ENCODE measurements at regions not wholly inside any gene's neighbourhood (a gene's known extent, or its start where the extent isn't known, plus 50 kb on each side); places are given as distances from the start of the nearest gene placed in this dataset.
"Not testable (repeated sequence)": the region's sequence is repeated elsewhere in the genome, so short reads cannot be mapped to it uniquely, and the experiment has no call there.

GRCh38 chr4:159925770-159926169, 822.9 kb downstream of the RAPGEF2 start:
- DNase-seq (ENCODE audit: low read depth), result no peak

DNA sequence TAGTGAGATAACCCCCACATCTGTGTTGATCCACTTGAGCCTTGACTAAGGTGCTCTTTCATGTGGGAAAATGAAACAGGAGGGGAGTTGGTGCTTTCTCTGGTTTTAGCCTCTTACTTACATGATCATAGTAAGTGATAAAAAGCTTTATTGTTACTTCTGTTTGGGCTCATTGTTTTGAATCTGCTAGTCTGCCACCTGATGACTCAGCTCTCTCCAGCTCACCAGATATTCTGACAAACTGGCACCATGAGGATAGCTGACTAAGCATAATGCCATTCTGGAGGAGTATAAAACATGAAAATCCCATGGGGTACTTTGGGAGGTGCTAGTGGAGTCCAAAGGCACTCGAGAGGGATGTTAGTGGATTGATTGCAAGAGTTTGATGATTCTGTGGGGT, 824.0 kb downstream of the RAPGEF2 start:
- peak; percentile 91 for DNase-seq (ENCODE audit: low read depth)

- DNase-seq (ENCODE audit: low read depth), result no peak
Observed at GRCh38 chr4:159927781-159928180, 824.9 kb downstream of the RAPGEF2 start.

DNA sequence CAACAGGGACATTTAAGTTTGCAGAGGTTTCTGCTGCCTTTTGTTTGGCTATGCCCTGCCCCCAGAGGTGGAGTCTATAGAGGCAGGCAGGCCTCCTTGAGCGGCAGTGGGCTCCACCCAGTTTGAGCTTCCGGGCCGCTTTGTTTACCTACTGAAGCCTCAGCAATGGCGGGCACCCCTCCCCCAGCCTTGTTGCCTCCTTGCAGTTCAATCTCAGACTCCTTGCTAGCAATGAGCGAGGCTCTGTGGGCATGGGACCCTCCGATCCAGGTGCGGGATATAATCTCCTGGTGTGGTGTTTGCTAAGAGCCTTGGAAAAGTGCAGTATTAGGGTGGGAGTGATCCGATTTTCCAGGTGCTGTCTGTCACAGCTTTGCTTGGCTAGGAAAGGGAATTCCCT, 831.7 kb downstream of the RAPGEF2 start:
- DNase-seq (ENCODE audit: low read depth), result not testable (repeated sequence)

GRCh38 chr4:159937595-159937994, 834.7 kb downstream of the RAPGEF2 start:
- DNase-seq (ENCODE audit: low read depth), result peak; percentile 55

- not testable (repeated sequence) for DNase-seq (ENCODE audit: low read depth)
Observed at GRCh38 chr4:159939681-159940080, 836.8 kb downstream of the RAPGEF2 start.

- DNase-seq (ENCODE audit: low read depth), result no peak
Observed at GRCh38 chr4:159941076-159941475, 838.2 kb downstream of the RAPGEF2 start.

- DNase-seq (ENCODE audit: low read depth), result no peak
Observed at GRCh38 chr4:159944477-159944876, 841.6 kb downstream of the RAPGEF2 start.

DNA sequence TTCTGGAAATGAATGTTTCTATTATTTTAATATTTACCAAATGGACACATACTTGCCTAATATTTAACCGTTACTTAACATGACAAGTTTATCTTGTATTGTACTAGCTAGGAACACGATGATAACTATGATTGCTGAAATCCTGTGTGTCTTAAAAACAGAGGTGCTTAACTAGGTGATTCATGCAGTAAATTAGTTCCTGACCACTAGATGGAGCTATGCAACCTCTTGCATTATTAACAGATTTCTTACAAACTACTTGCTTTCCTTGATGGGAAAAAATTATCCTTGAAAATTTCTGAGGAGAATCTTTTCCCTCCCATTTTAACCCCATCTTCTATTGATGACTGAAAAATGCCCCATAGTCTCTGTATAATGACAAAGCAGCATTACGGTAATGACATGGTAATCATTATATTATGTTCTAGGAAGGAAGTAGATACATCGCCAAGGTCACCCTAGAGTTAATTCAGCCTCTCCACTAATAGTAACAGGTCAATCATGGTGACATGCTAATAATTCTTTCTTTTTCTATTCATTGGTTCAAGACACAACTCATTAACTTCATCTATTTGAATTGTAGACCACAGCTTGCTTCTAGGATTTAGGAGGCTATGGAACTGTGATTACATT, 844.2 kb downstream of the RAPGEF2 start:
- DNase-seq (ENCODE audit: low read depth), result peak; percentile 78

DNA sequence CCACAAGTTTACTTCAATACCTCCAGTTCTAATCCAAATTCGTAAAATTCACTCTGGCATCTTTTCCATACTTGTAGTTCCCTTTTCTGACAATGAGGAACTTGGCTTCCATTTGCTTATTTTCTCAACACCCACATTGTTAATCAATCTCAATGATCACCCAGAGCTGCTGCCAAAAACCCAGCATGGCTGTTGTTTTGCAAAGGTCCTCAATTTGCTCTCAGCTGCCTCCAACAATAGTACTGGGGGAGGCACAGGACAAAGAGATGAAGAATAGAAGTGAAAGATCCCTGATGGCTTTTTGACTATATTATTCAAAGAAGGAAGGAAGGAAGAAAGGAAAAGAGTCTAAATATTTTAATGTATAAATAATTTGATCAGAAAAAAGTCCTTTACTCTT, 847.8 kb downstream of the RAPGEF2 start:
- DNase-seq (ENCODE audit: low read depth), result no peak

DNA sequence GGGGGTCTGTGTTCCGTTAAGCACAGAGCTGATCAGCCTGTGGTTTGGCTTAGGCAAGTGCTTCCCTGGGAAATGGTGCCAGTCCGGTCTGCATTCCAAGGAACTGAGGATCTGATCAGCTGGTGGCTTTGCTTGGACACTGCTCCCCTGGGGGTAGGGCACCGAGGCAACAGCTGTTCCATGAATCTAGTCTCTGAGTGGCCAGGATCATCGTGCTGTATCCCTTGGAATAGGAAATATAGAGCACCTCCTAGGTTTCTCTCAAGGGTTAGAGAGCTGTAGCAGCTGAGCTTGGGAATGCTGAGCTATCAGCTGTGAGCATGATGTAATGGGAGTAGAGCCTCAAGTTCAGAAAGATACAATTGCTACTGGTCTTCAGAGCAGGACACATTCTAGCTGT, 863.9 kb downstream of the RAPGEF2 start:
- DNase-seq (ENCODE audit: low read depth), result peak; percentile 87

DNA sequence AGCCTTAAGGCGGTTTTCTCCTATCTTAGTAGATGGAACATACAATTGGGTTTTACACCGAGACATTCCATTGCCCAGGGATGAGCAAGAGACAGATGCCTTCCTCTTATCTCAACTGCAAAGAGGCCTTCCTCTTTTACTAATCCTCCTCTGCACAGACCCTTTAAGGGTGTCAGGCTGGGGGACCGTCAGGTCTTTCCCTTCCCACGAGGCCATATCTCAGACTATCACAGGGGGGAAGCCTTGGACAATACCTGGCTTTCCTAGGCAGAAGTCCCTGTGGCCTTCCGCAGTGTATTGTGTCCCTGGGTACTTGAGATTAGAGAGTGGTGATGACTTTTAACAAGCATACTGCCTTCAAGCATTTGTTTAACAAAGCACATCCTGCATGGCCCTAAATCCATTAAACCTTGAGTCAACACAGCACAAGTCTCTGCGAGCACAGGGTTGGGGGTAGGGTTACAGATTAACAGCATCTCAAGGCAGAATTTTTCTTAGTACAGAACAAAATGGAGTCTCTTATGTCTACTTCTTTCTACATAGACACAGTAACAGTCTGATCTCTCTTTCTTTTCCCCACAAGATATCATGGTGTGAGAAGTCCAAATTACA, 874.1 kb downstream of the RAPGEF2 start:
- DNase-seq (ENCODE audit: low read depth), result not testable (repeated sequence)

GRCh38 chr4:159977907-159978617, 875.2 kb downstream of the RAPGEF2 start:
- no peak for DNase-seq (ENCODE audit: low read depth)

- no peak for DNase-seq (ENCODE audit: low read depth)
Observed at GRCh38 chr4:159979351-159979750, 876.5 kb downstream of the RAPGEF2 start.

- DNase-seq (ENCODE audit: low read depth), result no peak
Observed at GRCh38 chr4:159979953-159980352, 877.1 kb downstream of the RAPGEF2 start.

DNA sequence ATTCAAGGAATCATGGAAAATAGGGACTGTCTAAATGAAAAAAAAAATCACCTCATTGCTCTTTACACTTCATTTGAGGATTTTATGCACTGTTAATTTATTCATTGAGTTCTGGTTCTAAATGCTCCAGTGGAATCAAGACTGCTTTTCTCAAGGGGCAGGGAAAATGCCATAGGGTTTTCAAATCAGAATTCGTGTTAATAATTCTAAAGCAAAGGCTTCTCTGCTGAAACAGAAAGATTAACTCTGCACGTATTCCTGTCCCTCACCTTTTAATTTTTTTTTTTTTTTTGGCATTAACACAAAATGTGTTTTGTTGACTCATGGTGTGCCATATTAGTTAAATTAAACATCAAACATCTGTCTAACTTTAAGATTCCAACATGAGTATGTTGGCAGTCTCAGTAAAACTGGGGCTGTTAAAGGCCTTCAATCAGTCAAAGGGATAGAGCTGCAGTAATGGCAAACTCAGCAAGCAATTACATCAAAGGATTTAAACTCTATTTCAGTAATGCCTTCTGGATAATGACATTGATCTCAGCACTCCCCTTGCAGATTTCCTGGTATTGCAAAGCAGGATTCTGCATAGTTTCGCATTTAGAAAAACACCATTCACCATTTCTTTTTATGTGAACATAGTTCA, 878.1 kb downstream of the RAPGEF2 start:
- peak; percentile 10 for DNase-seq (ENCODE audit: low read depth)

GRCh38 chr4:159981469-159981856, 878.6 kb downstream of the RAPGEF2 start:
- DNase-seq (ENCODE audit: low read depth), result no peak

DNA sequence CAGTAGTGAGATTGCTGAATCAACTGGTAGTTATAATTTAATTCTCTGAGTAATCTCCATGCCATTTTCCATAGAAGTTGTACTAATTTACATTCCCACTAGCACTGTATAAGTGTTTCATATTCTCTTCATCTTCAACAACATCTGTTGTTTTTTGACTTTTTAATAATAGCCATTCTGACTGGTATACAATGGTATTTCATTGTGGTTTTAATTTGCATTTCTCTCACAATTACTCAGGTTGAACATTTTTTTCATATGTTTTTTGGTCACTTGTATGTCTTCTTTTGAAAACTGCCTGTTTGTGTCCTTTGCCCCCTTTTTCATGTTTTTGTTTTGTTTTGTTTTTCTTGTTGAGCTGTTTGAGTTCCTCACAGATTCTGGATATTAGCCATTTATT, 880.2 kb downstream of the RAPGEF2 start:
- peak; percentile 71 for DNase-seq (ENCODE audit: low read depth)

DNA sequence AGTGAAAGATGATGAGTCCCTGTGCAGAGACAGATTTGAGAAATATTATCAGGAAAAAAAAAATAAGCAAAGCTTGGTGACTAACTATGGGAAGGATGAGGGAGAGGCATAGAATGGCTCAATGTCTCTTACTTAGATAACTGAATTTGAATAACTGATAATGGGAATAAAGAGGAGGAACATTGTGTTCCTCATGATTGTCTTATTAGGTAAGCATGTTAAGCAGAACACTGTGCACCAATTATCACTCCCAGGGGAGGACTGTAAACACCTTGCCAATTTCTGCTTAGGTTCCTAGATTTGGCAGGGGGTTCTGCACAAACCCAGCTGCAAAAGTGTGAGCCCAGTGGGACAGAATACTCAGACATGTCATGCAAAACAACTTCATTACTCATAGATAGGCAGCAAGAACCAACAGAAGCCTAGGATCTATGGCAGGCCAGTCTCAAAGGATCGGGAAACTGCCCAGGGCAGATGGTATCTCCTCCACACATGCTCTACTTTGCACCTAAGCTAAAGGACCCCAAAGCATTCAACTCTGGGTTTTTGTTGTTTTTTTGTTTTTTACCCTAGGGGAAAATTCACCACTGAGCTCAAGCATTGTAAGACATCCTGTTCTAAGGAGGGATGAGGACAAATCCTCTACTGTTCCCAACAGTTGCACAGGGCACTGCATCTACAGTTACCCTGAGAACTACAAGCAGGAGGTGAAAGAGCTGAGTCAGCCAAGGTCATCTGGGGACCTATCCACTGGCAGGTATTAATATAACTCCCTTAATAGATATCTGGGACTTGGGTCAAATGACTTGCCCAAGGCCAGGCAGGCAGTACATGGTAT, 907.0 kb downstream of the RAPGEF2 start:
- peak; percentile 33 for DNase-seq (ENCODE audit: low read depth)

DNA sequence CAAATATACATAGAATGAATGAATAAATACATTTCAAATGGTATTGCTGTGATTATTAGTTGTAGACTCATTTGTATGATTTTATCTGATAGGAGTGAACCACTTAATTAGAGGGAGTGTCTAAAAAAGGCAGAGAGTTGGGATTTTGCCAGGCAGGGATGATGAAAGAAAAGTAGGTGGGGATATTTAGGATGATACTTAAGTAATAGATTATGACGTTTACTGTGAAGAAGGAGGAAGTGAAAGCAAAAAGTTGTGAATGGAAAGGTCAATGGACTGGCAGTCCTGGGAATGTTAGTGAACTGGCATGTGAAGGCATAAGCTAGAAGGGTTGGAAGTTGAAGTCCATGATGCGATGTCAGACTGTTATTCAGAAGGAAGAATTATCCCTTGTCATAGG, 917.1 kb downstream of the RAPGEF2 start:
- no peak for DNase-seq (ENCODE audit: low read depth)

DNA sequence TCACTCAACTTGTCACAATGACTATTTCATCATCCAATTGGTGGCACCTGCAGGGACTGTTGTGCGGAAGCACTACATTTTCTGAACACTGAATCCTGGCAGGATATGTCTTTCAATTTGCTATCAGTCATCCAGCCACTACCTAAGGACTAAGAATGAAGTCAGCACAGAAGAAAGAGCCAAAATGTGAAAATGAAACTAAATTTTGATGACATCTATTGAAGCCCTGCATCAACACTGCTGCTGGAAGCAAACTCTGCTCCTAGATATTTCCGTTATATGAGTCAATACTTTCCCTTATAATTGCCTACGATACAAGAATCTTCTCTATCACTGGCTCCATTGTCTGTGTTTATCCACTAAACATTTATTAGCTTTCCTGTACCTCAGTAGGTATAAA, 917.9 kb downstream of the RAPGEF2 start:
- no peak for DNase-seq (ENCODE audit: low read depth)

GRCh38 chr4:160021870-160022269, 919.0 kb downstream of the RAPGEF2 start:
- DNase-seq (ENCODE audit: low read depth), result no peak

Data from LHCN-M2 (cell line).